GM21447 (cell line): ENCODE measurements at regions not wholly inside any gene's neighbourhood (a gene's known extent, or its start where the extent isn't known, plus 50 kb on each side); places are given as distances from the start of the nearest gene placed in this dataset.
"Not testable (repeated sequence)": the region's sequence is repeated elsewhere in the genome, so short reads cannot be mapped to it uniquely, and the experiment has no call there.

Experiments
- ATAC-seq: cut with Tn5 transposase; IDR thresholded peaks from one replicate; pipeline ENCODE4 v1.9.1; 2021; ENCODE audit not compliant: unreplicated experiment

DNA sequence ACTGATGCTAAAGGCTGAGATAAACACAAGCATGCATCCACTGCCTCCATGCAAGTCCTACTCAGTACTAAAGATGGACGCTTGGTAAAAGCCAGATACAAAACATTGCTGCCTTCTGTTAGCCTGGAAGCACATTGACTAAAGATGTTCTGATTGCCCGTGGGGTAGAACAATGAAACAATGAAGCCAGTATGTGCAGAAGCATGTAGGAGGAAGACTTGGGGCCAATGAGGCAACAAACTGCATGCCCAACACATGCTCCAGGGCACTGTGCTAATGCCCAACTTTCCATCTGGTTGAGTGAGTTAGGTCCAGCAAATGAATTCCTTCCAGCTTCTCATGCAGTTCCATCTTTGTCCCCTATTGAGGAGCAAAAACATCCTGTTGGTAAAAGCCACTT, 1245.5 kb downstream of the GATA3 start:
- ATAC-seq = no peak

DNA sequence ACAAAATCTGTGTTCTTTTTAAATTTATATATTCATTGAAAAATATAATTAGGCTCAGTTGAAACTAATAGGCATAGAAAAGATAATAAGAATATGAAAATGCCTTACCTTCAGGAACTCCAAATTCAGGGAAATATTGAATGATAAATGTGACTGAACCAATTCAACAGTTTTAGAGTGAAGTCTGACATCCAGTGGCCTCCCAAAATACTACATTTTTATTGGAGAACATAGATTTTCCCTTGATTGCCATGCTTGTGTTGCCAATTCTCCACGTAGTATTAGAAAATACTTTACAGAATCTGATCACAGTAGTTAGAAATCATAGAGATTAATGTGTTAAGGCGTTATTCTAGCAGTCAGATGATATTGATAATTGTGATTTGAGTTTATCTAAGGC, 1246.7 kb downstream of the GATA3 start:
- ATAC-seq = no peak

DNA sequence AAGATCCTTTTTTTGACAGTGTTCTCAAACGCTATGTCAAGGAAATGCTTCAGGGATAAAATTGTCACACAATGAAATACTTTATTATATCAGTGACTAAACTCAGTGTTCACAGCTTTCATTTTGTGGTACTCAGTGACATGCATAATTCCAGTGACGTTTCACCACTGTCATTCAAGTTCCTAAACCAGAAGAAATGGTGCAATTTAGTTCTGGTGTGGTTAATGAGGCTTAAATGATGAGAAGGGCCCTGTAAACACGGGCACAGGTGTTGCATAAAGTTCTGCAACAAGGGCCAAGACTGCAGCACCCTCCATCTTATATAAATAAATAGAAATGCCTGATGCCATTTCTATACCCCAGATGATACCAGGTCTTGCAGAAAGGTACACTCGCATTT, 1247.1 kb downstream of the GATA3 start:
- ATAC-seq = no peak

DNA sequence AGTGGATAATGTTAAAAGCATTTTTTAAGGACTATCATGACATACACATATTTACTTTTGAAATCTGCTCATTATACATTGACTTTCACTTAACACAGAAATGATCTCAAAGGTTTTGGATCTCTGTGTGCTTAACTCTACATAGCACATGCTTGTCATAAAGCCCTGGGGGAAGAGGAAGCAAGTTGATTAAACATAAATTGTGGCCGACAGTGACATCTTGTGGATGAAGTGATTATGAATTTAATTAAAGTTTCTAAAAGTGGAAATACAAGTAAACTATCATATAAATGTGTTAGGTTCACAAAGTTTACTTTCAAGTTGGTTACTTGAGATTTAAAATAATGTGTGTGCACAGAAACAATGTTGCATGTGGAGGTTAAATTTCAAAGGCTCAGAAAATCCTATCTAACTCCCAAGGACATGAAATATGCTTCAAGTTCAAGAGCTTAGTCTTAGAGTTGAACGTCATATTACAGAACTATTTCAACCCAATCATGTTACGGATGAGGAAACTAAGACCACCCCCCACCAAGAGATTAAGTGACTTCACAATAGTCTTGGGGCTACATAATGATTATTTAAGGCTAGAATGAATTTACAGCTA, 1247.8 kb downstream of the GATA3 start:
- no peak for ATAC-seq

DNA sequence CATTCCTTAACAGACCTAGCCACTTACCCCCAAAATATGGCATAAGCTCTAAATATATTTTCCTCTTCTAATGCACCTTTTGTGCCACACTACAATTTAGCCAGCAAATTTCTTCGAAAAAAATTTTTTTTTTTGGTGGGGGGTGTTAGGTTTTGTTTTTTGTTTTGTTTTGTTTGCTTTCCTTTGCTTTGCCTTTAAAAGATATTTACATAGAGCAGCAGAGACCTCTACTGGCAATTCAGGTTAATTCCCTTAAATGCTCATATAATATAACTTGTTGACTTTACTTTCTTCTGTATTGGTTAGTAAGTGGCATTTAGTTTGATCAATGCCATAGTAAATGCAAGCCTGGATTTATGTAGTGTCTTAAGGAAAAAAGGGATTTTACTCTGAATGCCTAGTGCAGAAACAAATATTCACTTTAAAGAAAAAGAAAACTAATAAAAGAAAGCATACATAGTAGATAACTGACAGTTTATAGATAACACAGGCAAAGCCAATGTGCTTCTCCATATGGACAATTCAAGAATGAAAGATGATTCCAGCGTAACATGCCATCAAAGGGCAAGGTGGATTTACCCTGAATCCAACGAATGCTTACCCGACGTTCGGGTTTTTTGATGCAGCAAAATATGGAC, 1250.6 kb downstream of the GATA3 start:
- ATAC-seq = no peak

DNA sequence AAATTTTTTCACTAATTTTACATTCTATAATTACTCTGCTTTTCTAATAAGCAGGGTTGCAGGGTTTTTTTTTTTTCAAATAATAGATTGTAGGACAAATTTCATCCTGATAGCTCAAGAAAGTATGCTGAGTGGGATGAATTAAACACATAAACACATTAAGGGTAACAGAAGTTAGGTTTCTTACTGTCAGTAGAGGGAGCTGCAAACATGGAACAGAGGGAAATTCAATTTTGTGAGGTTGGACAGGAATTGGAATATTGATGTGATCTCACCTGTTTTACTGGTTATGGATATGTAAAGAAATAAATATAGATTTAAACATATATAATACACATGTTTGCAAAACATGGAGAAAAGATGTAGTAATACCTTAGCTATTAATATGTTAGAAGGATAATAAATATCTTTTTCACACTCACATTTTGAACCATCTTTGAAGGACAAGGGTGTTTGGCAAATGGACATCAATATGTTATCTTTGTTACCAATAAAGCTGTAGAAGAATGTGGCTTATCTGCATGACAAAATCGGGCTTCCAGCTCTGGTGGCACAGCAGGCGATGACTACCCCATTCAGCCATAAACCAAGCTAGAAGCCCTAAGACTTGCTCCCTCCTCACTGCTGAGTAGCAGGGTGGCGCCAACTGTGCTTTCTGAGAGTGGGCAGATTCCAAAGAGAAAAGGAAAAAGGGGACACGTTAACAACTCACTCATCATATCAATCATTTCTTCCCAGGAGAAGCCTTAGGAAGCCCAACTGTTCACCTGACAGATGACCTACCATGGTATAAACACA, 1257.4 kb downstream of the GATA3 start:
- no peak for ATAC-seq

DNA sequence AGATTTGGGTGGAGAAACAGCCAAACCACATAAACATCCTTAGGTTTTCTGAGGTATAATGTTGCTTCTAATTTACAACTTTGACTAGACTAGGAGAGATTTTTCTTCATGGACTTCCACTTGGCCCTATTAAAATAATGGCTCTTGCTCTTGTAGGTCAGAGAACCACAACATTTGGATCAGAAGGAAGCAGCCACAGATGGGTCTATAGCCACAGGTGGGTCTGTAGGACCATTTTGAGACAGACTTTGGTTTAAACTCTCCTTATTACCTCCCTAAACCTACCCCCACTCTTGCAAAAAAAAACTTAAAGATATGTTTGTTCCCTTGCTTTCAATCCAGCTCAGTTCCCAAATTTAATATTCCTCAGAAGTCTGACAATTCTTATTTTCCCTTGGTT, 1260.8 kb downstream of the GATA3 start:
- no peak for ATAC-seq

DNA sequence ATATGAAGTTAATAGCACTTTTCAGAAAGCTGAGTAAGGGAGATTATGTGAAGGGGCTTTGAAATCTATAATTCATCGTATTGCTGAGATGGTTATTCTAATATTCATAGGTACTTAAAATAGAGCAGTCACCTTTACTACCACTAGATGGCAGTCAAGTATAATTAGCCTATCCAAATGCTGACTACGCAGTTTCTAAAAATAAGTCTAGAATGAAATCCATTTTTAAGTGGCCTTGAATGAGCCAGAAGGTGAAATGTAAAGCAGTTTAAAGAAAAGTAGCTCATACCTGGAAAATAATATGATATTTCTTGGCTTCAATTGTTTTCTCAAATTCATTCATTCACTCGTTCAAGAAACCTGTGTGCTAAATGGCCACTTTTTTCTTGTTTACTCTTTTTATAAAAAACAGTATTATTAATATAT, 1277.1 kb downstream of the GATA3 start:
- peak; percentile 87 for ATAC-seq

DNA sequence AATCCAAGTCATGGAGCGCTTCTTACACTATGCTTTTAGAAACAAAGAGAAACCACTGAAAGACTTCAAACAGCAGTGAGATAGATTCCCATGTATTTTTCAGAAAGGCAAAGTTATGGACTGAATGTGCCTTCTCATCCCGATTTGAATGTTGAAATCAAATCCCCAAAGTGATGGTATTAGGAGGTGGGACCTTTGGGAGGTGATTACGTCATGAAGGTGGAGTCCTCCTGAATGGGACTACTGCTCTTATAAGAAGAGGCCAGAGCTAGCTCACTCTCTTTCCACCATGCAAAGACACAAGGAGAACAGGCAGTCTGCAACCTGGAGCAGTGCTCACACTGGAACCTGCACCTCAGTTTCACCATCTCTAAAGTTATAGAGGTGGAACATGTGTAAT, 1279.8 kb downstream of the GATA3 start:
- ATAC-seq = no peak

DNA sequence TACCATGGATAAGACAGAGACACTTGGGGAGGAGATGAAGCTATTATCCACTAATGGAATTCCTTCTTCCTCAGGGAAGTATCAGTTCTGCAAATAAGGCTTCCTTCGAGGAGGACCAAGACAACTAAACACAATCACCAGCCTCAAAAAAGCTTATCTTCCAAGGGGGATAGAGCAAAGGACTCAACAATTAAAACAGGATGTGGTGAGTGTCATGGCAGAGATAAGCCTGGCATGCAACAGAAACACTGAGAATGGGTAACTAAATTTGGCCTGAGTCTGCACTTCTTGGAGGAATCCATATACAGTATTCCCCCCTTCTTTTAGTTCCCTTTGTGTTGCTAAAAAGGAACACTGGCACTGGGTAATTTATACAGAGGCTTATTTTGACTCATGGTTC, 1285.2 kb downstream of the GATA3 start:
- ATAC-seq = no peak

DNA sequence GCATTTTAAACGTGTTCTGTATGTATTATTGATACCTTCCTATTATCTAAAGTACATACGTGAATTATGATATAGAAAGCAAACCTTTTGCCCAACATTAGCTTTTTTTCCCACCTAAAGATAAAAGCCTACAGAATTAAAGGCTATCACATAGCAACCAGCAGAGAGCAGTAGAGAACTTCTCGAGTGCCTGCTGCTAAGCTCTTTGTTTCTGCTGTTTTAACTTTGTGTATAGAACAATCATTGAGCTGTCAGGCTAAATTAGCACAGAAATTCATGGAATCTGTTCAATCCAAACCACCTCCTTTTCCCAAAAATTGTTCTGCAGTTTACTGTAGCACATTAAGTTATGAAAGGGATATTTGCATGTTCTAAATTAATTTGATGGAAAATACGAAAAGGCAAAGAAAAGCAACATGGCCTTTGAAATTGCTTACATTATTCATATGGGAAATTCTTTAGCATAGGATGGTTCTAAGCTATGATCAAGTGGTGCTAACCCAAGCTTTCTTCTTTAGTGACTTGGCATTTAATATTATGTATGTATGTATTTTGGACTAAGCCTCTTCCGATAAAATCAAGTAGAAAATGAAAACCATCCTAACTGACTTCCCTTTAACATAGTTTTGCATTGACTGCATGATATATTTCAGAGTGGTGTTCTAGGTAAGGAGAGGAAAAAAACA, 1288.5 kb downstream of the GATA3 start:
- no peak for ATAC-seq

DNA sequence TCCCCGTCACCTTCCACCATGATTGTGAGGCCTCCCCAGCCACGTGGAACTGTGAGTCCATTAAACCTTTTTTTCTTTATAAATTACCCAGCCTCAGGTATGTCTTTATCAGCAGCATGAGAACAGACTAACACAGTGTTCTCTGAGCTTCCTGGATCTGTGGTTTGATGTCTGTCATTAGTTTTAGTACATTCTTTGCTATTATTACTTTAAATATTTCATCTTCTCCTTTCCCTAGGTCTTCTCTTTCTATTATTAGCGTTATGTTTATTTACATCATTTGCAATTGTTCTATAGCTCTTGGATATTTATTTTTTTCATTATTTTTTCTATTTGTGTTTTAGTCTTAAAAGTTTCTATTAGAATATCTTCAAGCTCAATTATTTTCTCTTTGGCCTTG, 1293.4 kb downstream of the GATA3 start:
- ATAC-seq = not testable (repeated sequence)

DNA sequence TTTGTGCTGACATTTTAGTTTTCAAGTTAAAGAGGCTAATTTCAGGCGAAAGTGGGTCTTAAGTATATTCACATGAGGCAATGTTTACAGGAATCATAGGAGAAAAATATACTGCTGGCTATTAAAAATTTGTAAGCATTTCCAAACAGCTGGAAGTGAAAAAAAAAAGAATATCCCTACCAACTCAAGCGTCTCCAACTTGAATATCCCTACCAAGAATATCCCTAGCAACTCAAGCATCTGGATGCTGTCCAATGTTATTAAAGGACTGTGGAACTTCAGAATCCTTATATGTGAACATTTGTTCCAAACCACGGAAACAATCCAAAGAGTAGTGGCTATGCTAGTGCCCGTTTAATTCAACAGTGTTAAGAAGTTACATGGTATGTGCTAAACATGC, 1303.0 kb downstream of the GATA3 start:
- ATAC-seq = no peak

DNA sequence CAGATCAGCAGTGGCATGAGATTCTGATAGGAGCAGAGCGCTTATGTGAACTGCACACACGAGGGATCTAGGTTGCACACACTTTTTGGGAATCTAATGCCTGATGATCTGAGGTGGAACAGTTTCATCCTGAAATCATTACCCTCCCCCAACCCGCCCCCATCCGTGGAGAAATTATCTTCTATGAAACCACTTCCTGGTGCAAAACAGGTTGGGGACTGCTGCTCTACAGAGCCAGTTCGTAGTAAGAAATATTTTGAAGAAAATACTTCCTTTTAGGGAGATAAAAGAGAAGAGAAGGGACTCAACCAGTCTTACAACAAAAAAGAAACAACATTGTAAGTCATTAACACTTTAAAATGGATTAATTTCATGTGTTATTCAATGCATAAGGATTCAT, 1308.2 kb downstream of the GATA3 start:
- no peak for ATAC-seq

DNA sequence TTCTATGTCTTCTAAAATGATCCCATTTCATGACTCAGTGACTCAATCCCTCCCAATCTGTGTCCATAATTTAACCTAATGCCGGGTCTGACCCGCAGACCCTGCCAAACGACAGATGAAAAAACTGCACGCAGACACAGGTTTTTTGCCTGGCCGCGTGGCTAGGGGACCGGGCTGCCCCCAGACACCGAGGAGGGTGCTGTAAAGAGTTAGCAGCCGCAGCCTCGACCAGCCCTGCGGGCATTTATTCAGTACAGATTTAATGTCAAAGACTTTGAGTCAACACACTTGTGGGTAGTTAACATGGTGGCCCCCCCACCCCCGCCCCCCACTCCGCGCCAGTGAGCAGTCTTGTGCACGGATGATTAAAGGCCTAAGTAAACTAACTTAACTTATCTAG, 1324.7 kb downstream of the GATA3 start:
- ATAC-seq = no peak

DNA sequence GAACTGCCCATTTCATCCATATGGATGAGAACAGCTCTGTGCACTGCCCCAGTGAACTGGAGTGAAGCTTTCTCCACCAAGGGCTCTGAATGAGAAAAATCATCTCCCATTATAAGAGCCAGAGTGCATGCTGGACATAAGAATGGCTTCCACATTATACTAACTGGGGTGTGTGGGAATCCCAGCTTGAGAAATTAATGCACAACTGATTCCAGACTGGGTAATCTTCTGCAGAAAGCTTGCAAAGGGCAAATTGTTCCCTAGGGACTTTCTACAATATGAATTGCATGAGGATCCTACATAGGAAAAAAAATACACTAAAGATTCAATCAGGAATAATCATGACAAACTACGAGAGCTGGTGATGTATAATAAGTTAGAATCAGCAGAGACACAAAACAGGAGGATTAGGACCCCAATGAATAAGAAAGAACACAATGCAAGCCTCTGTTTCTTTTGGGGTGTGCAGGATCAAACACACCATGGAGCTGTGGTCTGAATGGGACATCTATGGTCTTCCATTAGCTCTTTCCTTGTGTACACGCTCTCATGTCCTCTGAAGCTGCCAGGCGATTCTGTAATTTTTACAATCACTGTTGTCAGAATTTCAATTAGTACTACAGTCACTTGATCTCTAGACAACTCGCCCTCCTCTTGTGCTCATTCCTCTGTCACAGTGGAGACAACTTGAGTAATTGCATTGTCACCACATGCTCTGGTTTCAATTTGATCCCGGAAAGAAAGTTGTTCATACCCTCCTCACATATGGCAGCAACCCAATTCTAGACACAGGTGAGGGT, 1327.4 kb downstream of the GATA3 start:
- no peak for ATAC-seq

DNA sequence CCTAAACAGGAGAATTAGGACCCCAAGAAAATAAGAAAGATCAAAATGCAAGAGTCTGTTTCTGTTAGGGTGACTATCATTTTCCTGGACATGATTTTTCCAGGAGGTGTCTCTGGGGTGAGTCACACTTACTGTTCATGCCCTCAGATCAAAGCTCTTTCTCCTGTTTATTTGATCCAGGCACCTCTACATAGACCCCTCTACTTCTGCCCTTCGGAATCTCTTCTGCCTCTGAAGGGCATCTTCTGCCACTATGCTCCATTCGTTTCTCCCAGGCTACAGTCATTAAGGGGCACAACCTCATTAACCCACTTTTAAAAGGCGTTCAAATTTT, 1328.0 kb downstream of the GATA3 start:
- ATAC-seq = no peak

DNA sequence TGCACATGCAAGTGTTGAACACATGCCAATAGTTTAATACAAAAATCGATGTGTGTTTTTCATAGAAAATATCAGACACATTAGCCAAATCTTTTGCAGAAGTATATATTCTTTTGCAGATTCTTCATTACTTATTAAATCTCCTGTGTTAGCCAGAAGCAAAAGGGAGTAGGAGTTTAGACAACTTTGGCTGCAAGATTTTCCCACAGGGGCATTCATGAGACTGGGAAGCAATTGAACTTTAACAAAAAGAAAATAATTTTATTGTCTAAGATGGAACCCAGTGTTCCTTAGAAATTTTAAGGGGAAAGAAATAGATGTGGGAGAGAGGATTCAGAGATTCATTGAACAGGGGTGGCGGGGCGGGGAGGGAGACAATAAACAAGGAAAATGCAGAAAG, 1336.0 kb downstream of the GATA3 start:
- no peak for ATAC-seq

DNA sequence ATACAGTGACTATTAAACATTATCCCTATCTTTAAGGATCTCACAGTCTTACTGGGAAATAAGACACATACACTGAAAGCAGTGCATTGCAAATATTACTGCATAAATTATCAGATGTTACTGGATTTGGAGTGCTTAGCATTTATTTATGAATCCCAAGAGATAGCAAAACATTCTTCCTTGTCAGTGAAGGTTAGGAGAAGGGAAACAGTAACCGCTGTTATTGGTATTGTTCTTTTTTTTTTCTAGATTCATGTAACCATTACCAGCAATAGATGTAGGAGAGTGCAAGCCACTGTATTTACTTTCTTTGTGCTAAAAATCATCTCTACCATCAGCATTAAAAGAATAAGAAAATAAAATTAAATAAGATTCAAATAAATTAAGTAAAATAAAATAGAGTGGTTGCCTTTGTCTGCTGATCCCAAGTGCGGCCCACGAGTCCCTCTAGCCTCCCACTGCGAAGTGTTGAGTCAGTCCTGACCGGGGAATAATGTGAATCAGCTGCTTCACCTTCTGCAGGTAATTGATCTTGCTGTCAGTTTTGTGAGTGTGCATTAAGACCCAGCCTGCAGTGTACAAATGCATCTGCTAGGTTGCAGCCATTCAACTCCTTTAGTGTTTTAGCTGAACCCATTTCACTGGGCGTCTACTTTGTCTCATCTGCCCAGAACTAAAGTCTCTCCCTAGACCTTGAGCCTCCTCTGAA, 1344.9 kb downstream of the GATA3 start:
- ATAC-seq = no peak

DNA sequence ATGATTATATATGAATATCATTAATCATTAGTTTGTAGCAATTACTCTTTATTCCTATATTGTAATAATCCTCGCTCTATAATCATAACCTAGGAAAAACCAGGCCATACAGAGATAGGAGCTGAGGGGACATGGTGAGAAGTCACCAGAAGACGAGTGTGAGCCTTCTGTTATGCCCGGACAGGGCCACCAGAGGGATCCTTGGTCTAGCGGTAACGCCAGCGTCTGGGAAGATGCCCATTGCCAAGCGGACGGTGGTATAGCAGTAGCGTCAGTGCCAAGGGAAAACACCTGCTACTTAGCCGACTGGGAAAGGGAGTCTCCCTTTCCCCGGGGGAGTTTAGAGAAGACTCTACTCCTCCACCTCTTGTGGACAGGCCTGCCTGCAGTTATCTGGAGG, 1347.6 kb downstream of the GATA3 start:
- not testable (repeated sequence) for ATAC-seq
